Epidermal melanocyte (primary cell): ENCODE measurements at regions not wholly inside any gene's neighbourhood (a gene's known extent, or its start where the extent isn't known, plus 50 kb on each side); places are given as distances from the start of the nearest gene placed in this dataset.
A peak's percentile ranks its signal among the peaks of the same experiment; 100 is the strongest.
"Not testable (repeated sequence)": the region's sequence is repeated elsewhere in the genome, so short reads cannot be mapped to it uniquely, and the experiment has no call there.

ENCODE experiments used
- DNase-seq: peaks from one replicate; pipeline ENCODE4 v3.0.0; 2011; ENCODE audit warnings: low spot score; ENCODE audit not compliant: insufficient read length

DNA sequence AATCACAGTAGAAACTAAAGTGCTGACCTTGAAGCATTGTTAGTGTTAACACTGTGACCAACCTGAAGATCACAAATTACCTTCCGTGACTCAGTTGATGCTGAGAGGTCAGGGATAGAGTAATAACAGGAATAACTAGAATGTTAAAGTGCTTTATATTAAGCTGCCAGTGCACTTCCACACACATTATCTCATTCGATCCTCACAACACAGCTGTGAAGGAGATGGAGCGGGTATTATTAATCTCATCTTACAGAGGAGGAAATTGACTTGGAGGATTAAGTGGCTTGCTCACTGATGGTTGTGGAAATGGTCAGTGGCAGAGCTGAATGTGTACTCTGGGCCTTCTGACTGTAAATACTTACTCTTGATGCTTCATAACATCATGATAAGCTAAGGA is 252.5 kb upstream of the DMRT1 start:
- DNase-seq, result no peak

DNA sequence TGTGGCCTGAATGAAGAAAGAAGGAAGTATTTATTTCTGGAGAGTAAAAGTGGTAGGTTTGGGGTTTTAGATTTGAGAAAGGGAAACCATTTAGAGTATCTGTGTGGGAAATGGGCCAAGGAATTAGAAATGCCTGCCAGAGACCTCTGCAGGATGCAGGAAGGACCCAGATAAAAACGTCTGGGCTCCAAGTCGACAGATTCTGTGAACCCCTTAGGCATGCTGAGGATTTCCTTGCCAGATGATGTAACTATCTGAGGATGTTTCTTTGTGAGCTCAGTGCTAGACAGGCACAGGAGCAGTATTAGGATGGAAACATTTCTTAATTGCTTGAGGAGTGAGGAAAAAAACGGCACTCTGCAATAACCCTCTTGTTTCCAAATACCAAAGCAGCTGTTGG is 251.8 kb upstream of the DMRT1 start:
- no peak for DNase-seq

DNA sequence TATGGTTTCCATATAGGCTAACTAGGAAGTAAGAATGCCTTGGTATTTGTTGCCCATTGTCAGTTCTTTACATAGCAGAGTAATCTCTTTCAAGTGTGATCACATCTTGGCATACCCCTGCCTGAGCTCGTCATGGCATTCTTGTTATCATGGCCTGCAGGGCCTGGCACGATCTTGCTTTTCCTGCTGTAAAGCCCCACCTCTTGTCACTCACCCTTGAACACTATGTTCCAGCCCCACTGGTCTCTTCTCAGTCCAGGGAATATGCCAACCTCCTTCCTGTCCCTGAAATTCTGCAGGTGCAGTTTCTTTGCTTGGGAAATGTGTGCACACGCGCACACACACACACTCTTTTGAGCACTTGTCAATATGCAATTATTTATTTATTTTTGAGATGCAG is 250.2 kb upstream of the DMRT1 start:
- DNase-seq, result no peak

DNA sequence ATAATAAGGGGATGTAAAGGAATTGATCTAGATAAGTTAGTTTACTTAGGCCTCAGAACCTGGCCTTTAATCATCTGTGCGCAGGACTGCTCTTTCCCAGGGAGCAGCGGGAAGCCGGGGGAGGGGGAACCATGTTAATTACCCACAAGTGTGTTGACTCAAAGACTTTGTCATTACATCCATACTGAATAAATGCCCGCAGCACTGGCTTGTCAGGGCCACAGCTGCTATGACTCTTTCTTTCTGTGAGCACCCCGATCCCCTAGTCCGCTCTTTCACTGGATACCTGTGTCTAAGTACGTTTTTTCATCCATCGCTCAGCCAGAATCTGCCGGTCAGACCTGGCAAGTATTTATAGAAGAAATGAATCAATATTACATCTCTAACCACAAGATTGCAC is 249.3 kb upstream of the DMRT1 start:
- DNase-seq, result no peak

DNA sequence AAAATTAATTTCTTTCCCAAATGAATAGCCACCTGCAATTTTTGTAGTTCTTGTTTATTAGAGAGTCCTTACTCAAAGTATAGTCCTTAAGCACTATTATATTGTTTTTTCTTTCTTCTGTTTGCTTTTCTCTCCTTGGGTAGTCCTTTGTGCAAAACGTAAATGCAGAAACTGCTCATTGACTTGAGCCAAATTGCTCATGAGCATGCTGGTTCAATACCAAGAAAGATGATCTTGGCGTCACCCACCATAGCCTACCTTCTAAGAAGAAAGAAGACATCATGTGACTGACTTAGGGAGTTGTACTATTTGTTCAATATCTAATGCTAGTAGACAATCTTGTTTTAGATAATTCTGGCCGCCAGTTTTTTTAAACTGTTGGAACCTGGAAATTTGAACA is 248.8 kb upstream of the DMRT1 start:
- no peak for DNase-seq

DNA sequence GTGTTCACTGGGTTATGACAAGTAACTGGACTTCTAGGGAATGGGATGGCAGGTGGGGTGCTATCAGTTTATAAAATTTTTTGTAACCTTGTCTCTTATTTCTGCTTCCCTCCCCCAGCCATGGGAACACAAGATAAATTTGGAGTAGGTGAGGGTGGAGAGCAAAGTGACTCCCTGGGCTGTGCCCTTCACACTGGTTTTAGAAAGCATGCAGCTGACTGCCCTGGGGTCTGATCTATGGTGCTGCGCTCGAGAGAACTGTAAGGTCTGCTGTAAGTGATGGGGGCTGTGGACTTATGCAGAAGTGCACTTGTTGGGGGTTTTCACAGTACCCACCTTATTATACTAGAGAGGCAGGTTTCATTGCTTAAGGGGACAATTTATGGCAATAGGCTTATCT is 247.7 kb upstream of the DMRT1 start:
- DNase-seq, result no peak

DNA sequence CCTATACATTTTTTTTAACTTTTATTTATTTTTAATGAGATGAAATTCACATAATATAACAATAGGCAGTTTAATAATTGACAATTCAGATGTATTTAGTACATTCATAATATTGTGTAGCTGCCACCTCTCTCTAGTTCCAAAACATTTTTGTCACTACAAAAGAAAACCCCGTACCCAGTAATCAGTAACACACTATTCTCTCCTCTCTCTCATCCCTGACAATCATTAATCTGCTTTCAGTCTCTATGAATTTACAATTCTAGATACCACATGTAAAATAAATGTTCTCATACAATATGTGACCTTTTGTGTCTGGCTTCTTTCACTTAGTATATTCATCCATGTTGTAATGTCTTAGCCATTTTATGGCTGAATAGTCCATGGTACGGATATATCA is 244.8 kb upstream of the DMRT1 start:
- no peak for DNase-seq

DNA sequence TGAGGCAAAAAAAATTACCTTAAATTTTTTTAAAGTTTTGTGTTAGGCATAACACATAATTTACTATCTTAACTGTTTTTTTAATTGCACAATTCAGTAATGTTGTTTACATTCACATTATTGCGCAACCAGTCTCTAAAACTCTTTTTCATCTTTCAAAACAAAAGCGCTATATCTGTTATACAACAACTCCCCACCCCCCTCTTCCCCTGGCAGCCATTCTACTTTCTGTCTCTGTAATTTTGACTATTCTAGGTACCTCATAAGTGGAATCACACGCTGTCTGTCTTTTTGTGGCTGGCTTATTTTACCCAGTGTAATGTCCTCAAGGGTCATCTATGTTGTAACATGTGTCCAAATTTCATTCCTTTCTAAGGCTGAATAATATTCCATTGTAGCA is 241.5 kb upstream of the DMRT1 start:
- no peak for DNase-seq

DNA sequence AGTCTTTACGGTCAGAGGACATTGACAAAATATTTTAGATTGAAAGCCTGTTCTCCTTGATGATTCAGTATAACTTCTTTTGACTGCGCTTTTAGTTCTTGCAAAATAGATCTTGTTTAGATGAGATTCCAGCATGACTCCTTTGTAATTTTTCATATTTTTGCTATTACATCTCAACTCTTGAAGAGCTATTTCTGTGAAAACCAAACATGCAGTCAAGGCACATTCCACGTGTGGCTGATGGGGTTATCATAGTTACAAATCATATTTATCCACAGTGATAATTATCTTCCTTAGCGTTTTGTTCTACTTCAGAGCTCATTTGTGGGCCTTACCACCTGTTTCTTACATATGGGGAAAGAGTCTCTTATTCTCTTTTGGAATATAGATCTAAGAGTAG is 238.8 kb upstream of the DMRT1 start:
- DNase-seq, result no peak

DNA sequence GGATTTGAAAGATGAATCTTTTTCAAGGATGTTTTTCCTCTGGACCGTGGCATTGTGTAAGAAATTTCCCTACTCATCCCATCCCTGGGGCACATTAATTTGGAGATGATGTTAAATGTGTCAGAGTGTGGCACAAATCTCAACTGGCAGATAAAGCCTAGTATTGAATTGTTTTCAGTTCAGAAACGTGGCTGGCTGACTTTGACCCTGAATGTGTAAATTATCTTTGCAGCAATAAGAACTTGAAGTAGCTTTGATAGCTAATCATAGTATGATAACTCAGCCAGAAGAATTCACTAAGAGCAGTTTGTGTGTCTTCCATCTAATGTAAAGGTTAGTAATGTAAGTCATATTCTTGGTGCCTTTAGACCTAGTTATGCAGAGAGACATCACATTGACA is 238.4 kb upstream of the DMRT1 start:
- no peak for DNase-seq

DNA sequence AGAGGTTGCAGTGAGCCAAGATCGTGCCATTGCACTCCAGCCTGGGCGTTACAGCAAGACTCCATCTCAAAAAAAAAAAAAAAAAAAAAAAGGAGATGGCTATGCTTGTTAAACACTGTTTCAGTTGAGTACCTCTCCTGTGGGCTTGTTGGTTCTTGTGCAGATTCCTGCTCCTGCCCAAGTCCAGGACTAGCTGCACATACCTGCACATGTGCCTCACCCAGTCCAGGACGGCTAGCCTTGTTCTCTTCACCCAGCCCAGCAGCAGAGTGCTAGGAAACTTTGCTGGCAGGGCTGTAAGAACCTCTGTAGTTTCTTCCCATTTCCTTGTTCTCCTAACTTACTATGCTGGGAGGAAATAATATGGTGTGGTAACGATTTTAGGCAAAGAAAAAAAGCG is 234.1 kb upstream of the DMRT1 start:
- no peak for DNase-seq

DNA sequence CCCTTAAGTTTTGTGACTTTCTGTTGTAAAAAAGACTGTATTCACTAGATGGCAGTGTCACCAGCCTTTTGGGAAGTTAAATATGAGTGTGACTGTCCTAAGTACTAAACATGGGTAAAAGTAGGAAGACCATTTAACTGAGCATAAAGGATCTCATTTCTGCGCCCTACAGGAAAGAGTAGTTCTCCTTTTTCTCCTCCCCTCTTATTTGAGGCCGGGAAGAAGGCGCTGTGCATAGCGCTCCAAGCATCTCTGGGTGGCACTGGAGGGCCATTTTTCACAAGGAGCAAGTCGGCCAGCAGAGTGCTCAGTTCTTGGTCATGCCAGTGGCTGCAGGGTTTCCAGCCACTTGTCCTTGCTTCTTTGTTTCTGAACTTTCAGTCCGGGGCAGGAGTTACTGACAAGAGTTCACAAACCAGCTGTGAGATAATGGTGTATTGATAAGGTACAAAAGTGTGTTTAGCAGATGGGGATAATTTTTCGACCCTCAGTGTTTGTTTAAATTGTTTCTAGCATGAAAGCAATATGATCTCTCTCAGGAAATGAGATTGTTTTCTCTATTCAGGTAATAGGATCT is 227.6 kb upstream of the DMRT1 start:
- DNase-seq, result peak; percentile 83

DNA sequence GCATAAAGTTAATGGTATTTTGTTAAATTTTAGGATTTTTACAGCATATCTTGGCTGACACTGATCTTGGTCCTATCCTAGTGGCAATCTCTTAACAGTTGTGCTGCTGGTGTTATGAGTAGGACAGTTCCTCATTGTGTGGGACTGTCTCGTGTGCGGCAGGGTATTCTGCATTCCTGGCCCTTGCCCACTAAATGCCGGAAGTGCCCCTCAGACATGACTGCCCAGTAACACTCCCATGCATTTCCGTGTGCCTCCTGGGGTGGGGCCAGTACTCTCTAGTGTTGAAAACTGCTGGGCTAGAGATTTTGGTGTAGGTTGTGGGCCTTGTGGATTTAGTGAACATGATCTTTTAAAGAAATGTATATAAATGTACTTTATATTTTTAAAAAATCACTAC is 227.1 kb upstream of the DMRT1 start:
- DNase-seq, result no peak

DNA sequence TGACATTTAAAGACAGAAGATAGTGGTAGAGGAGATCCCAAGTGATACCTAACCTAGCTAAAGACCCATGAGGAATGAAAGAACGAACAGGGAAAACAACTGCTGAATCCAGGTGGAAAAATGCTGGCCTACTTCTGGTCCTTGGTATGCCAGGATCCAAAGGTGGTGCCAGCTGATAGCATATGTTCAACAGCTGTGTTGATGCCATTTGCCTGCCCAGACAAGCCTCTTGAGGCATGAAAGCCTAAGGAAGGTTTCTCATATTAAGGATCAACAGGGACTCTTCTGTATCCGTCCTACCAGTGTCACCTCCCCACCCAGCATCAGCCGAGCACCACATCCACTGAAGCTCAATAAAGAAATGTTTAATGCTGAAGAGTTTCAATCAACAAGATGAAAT is 225.7 kb upstream of the DMRT1 start:
- DNase-seq, result no peak

DNA sequence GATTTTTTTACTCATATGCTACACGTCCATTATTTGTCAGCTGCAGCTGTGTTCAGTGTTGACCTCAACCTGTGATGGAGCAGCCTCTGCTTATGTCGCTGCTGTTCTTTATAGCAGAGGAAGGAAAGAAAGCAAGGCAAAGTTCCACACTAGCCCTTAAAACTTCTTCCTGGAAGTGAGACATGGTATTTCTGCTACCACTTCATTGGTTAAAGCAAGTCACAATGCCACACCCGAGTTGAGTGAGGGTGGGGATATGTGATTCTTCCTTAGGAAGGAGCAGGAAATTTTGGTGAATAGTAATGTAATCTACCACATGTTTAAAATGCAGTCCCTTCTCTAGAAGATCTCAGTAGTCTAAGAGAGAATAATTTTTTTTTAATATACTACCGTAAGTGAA is 224.8 kb upstream of the DMRT1 start:
- DNase-seq, result no peak

DNA sequence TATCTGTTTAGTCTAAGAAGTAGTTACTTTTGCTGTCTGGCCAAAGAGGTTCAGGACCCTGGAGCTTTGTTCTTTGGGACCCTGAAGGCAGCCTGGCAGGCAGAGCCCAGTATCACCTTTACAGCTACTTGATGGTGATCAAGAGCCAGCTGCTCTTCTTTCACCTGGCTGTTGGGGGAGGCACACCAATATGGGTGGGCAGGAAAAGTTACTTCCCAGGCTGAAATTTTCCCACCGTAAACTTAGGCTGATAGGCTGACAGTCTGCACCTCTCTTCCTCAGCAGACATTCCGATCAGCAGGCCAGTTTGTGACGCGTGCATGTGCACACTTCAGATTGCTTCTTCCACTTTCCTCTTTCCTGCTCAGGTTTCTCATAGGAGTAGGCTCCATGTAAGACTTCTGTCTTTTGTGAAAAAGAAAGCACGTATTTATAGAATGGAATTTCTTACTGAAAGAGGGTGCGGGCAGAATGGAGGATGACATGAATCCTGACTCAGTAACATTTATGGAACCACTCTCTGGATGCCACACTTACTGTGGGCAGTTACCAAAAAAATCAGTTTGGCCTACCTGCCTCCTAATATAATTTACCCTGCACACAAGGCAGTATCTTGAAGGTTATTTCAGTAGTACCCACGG is 223.9 kb upstream of the DMRT1 start:
- no peak for DNase-seq

DNA sequence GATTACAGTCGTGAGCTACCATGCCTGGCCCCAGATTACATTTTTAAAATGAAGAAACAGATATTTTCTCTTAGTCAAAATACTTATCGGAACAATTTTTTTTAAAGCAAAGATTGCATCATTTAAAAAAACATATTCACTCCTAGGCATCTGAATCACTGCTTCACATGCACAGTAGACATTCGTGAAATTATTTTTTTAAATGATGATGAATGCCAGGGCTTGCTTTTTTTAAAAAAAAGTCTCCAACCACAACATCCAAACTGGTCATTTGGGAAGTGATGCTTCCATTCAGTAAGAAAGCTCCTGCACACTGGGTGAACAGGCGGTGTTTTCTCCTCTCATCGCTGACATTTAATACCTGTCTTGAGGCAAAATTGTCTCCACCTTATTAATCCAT is 223.0 kb upstream of the DMRT1 start:
- no peak for DNase-seq

DNA sequence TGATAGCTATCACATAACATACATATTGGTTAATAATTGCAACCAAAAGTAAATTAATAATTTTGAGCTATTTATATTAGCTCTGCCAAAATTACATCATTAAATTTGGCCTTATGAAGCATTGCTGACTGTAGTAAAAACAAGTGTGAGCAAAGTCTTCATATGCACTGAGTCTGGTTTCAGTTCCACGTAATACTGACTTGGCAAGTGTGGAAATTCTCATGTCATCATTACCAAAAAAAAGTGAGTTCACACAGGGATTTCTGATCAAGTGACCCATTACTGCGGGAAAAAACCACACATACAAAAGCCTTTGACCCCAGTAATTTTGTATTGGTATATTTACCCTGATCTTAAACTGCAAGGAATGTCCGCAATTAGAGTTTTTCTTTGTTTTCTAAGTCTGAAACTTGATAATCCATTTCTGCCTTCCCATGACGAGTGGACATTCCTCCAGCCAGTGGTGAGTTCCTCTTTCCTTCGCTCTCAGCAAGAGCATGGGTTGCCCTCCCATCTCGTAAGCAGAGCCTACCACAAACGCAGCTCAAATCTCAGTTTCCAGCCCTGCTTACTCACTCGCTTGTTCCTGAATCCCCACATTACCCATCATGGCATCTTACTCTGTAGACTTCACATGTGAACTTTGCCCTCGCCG is 220.2 kb upstream of the DMRT1 start:
- DNase-seq, result no peak

DNA sequence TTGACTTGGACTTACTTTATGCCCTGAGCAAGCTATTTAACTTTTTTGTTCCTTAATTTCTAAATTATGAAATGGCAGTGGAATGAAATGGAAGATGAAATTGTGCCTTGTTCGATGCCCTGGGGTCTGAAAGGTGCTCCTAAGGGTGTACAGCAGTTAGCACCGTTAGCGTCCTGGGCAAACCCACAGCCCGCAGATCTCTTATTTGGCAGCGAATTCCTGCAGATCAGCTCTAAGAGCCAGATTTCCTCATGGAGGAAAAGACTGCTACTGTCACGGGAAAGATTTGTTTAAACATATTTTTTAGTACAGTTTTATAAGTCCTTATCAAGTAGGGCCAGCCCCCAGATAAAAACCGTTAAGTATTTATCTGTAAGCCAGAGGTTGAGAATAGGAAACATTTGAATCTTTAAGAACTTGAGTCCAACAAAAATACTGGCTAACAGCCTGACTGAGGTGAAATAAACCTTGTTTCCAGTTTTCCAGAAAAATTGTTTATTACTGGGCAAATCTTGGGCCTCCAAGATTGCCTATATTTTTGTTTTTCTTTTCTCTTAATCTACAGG is 216.5 kb upstream of the DMRT1 start:
- DNase-seq, result no peak

DNA sequence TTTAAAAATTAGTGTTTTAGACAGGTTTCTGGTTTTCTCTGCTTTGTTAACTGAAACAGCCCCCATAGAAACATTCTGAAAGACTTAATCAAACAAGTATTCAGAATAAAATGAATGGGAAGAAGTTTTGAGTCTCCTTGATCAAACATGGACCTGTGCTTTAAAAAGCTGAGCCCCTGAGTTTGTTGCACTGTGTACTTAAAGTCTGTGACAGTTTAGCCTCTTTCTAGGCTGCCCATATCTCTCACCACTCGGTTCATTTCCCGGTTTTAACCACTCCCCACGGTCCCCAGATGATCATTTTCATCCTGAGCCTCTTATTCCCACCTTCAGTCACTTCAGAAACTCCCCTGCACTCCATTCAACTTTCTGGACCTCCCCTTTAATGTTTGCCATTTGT is 215.9 kb upstream of the DMRT1 start:
- no peak for DNase-seq

DNA sequence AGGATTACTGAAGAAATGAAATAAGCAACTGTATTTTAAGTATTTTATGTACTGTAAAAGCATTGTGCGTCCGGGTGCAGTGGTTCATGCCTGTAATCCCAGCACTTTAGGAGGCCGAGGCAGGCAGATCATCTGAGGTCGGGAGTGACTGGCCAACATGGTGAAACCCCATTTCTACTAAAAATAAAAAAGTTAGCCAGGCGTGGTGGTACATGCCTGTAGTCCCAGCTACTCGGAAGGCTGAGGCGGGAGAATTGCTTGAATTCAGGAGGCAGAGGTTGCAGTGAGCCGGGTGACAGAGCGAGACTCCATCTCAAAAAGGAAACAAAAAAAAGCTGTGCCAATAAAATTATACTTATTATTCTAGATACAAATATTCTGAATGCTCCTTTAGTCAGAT is 215.4 kb upstream of the DMRT1 start:
- DNase-seq, result not testable (repeated sequence)

DNA sequence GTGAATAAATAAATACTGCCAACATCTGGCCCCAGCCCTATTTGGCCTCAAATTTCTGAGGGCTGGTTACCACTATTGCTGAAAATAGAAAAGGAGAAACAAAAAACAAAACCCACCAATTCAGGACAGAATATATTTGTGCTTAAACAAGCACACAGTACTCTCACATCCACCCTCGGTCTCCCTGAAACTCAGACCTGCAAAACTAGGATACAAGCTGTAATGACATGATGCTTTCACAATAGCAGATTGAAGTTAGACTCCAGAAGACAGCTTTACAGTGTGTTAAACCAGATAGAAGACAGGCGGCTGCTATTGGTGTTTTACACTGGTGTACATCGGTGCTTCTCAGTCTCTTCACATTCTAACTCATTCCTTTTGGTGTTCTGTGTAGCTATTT is 214.9 kb upstream of the DMRT1 start:
- no peak for DNase-seq
